Posterior cingulate gyrus (tissue), 11 donors: ENCODE measurements at regions not wholly inside any gene's neighbourhood (a gene's known extent, or its start where the extent isn't known, plus 50 kb on each side); places are given as distances from the start of the nearest gene placed in this dataset.

ENCODE experiments used
- DNase-seq, 10 donors: peaks; one replicate each; pipeline versions ENCODE4 v3.0.0 to v3.0.0-alpha.2; 2020 to 2021; ENCODE audit warnings: mixed read lengths in 3 of 10
- intact Hi-C: fragments of 100-400 bp; cut with DNase I; formaldehyde crosslinking; loops from one replicate; pipeline ENCODE4 v1.15.1; 2023

DNA sequence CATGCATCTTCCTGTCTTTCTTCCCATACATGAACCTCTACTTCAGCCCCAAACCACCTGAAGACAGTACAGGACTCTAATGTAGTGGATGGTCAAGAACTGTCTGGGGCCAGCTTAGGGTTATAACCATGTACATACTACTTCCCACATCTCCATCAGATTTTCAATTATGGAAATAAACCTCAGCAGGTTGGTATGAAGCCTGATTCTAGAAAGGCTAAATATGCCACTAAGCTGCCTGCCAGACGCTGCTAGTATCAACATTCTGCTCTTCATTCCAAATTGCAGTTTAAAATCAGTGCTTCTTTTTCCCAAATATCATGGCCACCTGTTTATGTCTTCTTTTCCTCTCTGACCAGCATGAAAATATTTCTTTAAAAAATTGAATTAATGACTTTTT is 99.2 kb upstream of the ID4 start:
- DNase-seq, result no peak
- intact Hi-C loops, result no loop called here

- DNase-seq, result no peak
- intact Hi-C loops, result no loop called here
Observed at GRCh38 chr6:19749722-19750121, 87.4 kb upstream of the ID4 start.

DNA sequence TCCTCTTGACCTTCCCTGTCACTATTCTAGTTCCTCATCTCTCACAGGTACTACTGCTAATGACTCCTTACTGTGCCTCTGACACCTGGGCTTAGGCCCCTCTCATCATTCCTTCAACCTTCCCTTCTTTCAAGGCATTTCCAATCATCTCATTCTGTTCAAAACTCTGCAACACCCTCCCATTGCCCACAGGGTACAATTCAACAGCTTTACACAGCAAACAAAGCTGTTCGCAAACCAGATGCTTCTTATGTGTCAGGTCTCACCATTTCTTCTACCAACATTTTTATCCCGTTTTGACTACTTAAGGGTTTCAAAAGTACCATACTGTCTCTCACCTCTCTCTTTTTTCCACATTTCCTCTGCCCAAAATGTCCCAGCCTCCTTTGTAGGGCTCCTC is 84.4 kb upstream of the ID4 start:
- no peak for DNase-seq

DNA sequence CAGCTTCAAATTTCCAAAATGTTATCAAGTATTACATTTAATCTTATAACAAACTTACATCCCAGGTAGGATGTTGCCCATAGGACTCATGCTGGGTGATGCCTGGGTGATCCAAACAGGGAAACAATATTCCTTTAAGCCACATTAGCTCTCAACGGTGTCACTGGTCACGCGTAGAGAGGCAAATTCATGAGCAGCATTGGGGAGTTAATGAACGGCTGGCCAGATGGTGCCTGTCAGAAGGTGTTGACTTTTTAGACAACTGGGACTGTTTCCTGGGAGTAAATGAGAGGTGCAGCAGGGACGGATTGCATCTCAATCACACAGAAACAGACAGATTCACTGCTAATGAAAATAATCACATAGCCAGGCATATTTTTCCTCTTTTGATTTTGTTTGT is 83.3 kb upstream of the ID4 start:
- DNase-seq, result no peak
- intact Hi-C loops, result no loop called here

More for the DNA sequence above, 84.4 kb upstream of the ID4 start:
- intact Hi-C loops, result no loop called here

DNA sequence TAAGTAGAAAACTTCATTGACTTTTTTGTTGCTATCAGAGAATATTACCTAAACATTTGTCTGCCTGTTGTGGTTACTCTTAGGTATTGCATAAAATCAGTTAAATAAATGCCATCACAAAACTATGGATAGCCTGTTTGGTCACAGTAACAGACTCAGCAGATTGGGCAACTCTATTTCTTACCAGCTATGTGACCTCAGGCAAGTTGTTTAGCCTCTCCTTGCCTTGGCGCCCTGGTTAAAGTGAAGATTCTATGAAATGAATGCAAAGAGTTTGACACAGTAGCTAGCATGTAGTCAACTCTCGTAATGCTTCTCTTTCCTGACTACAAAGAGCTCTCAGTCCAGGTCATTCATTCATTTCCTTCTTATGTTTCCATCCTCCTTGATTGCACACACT is 82.5 kb upstream of the ID4 start:
- no peak for DNase-seq
- intact Hi-C loops, result no loop called here

- intact Hi-C loops, result no loop called here
- DNase-seq, result no peak
Observed at GRCh38 chr6:19755181-19755580, 82.0 kb upstream of the ID4 start.

DNA sequence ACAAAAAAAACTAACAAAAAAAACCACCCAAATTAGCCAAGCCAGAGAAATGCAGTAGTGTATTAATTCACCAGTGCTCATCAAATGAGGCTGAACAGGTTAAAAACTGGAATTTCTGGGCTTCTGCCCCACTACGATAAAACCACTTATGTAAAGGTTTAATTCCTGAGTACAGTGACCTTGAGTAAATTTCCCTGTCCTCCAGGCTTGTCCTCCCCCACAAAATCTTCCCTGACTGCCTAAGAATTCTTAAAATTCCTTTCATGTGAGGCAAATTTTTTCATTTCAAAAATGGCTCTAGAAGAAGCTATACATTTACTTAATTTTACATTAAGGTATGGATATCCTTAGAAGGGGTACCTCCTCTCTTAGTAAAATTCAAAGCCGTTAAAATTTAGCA is 80.1 kb upstream of the ID4 start:
- intact Hi-C loops, result no loop called here
- no peak for DNase-seq

GRCh38 chr6:19759117-19759880 is 77.9 kb upstream of the ID4 start:
- intact Hi-C loops, result no loop called here
- DNase-seq, result no peak

GRCh38 chr6:19761121-19761520 is 76.0 kb upstream of the ID4 start:
- intact Hi-C loops, result no loop called here
- DNase-seq, result no peak

- no peak for DNase-seq
- intact Hi-C loops, result no loop called here
Observed at GRCh38 chr6:19771753-19772336, 65.3 kb upstream of the ID4 start.

GRCh38 chr6:19772891-19773290 is 64.3 kb upstream of the ID4 start:
- DNase-seq, result no peak
- intact Hi-C loops, result no loop called here

DNA sequence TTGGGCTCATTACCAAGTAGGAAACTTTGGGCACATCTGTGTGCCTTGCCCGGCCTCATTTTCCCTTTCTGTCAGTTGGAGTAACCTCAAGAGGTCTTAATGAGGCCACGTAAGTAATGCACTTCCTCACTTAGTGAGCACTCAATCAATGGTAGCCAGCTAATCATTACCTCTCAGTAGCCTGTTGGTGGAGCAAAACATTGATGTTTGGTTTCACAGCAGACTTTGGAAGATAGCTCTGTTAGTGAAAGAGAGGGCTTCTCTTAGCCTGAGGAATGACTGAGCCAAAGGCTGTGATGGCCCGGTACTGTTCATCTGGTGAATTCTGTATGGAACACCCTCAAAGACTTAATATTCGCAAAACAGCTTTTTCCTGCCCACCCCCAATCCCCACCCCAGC is 55.9 kb upstream of the ID4 start:
- no peak for DNase-seq
- intact Hi-C loops, result no loop called here

DNA sequence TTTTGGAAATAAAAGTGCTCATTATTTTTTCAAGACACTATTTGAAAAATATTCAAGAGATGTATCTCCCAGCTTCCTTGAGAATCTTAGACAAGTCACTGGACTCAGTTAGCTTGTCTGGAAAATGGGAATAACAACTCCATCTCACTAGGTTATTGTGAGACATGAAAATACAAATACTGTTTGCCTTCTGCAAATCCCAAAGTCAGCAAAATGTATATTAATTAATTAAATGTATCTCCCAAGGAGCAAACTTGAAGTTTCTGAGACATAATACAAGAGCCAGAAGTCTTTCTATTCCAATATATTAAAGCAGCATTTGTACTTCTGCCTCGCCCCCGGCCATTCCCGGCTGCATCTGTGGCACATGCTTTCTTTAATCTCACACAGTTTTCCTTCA is 54.6 kb upstream of the ID4 start:
- no peak for DNase-seq
- intact Hi-C loops, result no loop called here
